IMR-90 (cell line): ENCODE measurements at regions not wholly inside any gene's neighbourhood (a gene's known extent, or its start where the extent isn't known, plus 50 kb on each side); places are given as distances from the start of the nearest gene placed in this dataset.
"Not testable (repeated sequence)": the region's sequence is repeated elsewhere in the genome, so short reads cannot be mapped to it uniquely, and the experiment has no call there.

Source experiments
- ATAC-seq: fragments of 200-7000 bp; cut with Tn5 transposase; 2 replicates; pipeline ENCODE4 v1.9.1; 2020; ENCODE audit warnings: low read depth, mild to moderate bottlenecking, moderate library complexity
- BruUV-seq: library from RNA; stranded (reverse); fragments of 400-500 nt; replicated peaks from 2 replicates; lab custom pipeline; 2021; lab: Mats Ljungman, UMichigan
- CTCF ChIA-PET: fragments of 300-600 bp; formaldehyde crosslinking; extraction: SDS; loops from one replicate; lab custom pipeline; 2021; ENCODE audit warnings: antibody characterized with exemption; lab: Yijun Ruan, JAX
- POLR2A ChIA-PET: fragments of 300-600 bp; sonication (Branson Sonifier 250); formaldehyde crosslinking; loops from one replicate; lab custom pipeline; 2022; ENCODE audit warnings: antibody characterized with exemption; ENCODE audit not compliant: unreplicated experiment; lab: Charles Lee
- DNase-seq: peaks from one replicate; pipeline ENCODE4 v3.0.0; 2013
- H2AFZ ChIP-seq: replicated peaks from 2 replicates; pipeline ENCODE3; 2013; ENCODE audit warnings: low read length, mild to moderate bottlenecking; ENCODE audit not compliant: poor library complexity
- H2AK5ac ChIP-seq: 2 replicates; pipeline ENCODE4 v1.6.1; 2013; ENCODE audit warnings: low read depth, low read length, inconsistent platforms
- H2AK9ac ChIP-seq: replicated peaks from 2 replicates; pipeline ENCODE3; 2013; ENCODE audit warnings: mild to moderate bottlenecking, low read depth, low read length, moderate library complexity; ENCODE audit not compliant: poor library complexity
- H2BK120ac ChIP-seq: 2 replicates; pipeline ENCODE4 v1.6.1; 2013; ENCODE audit warnings: low read depth, low read length, inconsistent platforms
- H2BK15ac ChIP-seq: 3 replicates; pipeline ENCODE4 v1.6.1; 2013; ENCODE audit warnings: low read depth, low read length, inconsistent platforms
- H2BK20ac ChIP-seq: 2 replicates; pipeline ENCODE4 v1.6.1; 2013; ENCODE audit warnings: low read depth, mild to moderate bottlenecking, inconsistent platforms, low read length, moderate library complexity
- H2BK5ac ChIP-seq: 2 replicates; pipeline ENCODE4 v1.6.1; 2013; ENCODE audit warnings: mild to moderate bottlenecking, low read depth, low read length, inconsistent platforms; ENCODE audit not compliant: poor library complexity, severe bottlenecking
- H3K14ac ChIP-seq: replicated peaks from 2 replicates; pipeline ENCODE4 v1.6.1; 2013; ENCODE audit warnings: low read depth, low read length, inconsistent platforms
- H3K18ac ChIP-seq: 2 replicates; pipeline ENCODE4 v1.6.1; 2013; ENCODE audit warnings: low read depth, low read length, control low read depth
- H3K23ac ChIP-seq: 2 replicates; pipeline ENCODE4 v1.6.1; 2013; ENCODE audit warnings: low read depth, low read length, inconsistent platforms
- H3K27ac ChIP-seq: 2 replicates; pipeline ENCODE4 v1.5.1; 2013; ENCODE audit warnings: mild to moderate bottlenecking, control low read depth, low read length; ENCODE audit not compliant: insufficient read depth
- H3K27me3 ChIP-seq: 2 replicates; pipeline ENCODE4 v1.6.1; 2013; ENCODE audit warnings: low read length; ENCODE audit not compliant: control insufficient read depth, insufficient read depth
- H3K36me3 ChIP-seq: 2 replicates; pipeline ENCODE4 v1.6.1; 2013; ENCODE audit warnings: low read length, mixed read lengths; ENCODE audit not compliant: control insufficient read depth, insufficient read depth
- H3K4ac ChIP-seq: 2 replicates; pipeline ENCODE4 v1.6.1; 2013; ENCODE audit warnings: low read depth, low read length, inconsistent platforms
- H3K4me1 ChIP-seq: 2 replicates; pipeline ENCODE4 v1.6.1; 2013; ENCODE audit warnings: low read length, mixed read lengths; ENCODE audit not compliant: control insufficient read depth, insufficient read depth
- H3K4me2 ChIP-seq: 2 replicates; pipeline ENCODE4 v1.6.1; 2013; ENCODE audit warnings: low read depth, mild to moderate bottlenecking, control low read depth, low read length, moderate library complexity
- H3K4me3 ChIP-seq: 2 replicates; pipeline ENCODE4 v1.5.1; 2013; ENCODE audit warnings: low read depth, mild to moderate bottlenecking, control low read depth, low read length, moderate library complexity; ENCODE audit not compliant: insufficient read depth
- H3K56ac ChIP-seq: 2 replicates; pipeline ENCODE4 v1.6.1; 2013; ENCODE audit warnings: low read length, inconsistent platforms; ENCODE audit not compliant: insufficient read depth; ENCODE audit errors: extremely low read depth
- H3K79me1 ChIP-seq, 2 experiments: 2 replicates each; pipeline ENCODE4 v1.6.1; 2013; ENCODE audit warnings: low read length in 2 of 2, inconsistent platforms in 1 of 2, low read depth in 1 of 2
- H3K9ac ChIP-seq: 2 replicates; pipeline ENCODE4 v1.6.1; 2013; ENCODE audit warnings: low read depth, low read length, control low read depth
- H3K9me1 ChIP-seq: 2 replicates; pipeline ENCODE4 v1.6.1; 2013; ENCODE audit warnings: low read length, inconsistent platforms; ENCODE audit not compliant: insufficient read depth
- H3K9me3 ChIP-seq: 2 replicates; pipeline ENCODE4 v1.6.1; 2013; ENCODE audit warnings: low read length; ENCODE audit not compliant: control insufficient read depth, insufficient read depth
- H4K20me1 ChIP-seq: 2 replicates; pipeline ENCODE4 v1.6.1; 2013; ENCODE audit warnings: low read length, inconsistent platforms; ENCODE audit not compliant: insufficient read depth
- H4K5ac ChIP-seq: 2 replicates; pipeline ENCODE4 v1.6.1; 2013; ENCODE audit warnings: mild to moderate bottlenecking, low read depth, low read length, control low read depth
- H4K8ac ChIP-seq, 2 experiments: 2 replicates each; pipeline ENCODE4 v1.6.1; 2013; ENCODE audit warnings: low read depth in 2 of 2, low read length in 2 of 2, control low read depth in 1 of 2, inconsistent platforms in 1 of 2
- H4K91ac ChIP-seq: 2 replicates; pipeline ENCODE4 v1.6.1; 2013; ENCODE audit warnings: low read depth, low read length, inconsistent platforms; ENCODE audit not compliant: insufficient read depth
- WGBS, 2 experiments: methylation state at CpG; one replicate each; pipeline versions ENCODE4 v1.1.5 to v1.1.7; 2013; ENCODE audit warnings: missing lambda C conversion rate in 2 of 2; ENCODE audit not compliant: insufficient read length in 1 of 2; ENCODE audit errors: extremely low coverage in 2 of 2; 5-methylcytosine and 5-hydroxymethylcytosine counted together
- dilution Hi-C: fragments of 300-500 bp; cut with HindIII; formaldehyde crosslinking; loops from one replicate; pipeline ENCODE4 v1.14.3; 2018; ENCODE audit warnings: low sequenced_read_pairs; ENCODE audit not compliant: unreplicated experiment
- in situ Hi-C: fragments of 300-500 bp; cut with MboI; formaldehyde crosslinking; loops from 3 replicates; pipeline ENCODE4 v1.14.3; 2019; ENCODE audit warnings: low sequenced_read_pairs, inconsistent platforms, mixed read lengths
- intact Hi-C: fragments of 100-400 bp; cut with micrococcal nuclease; formaldehyde crosslinking; loops from 2 replicates; pipeline ENCODE4 v1.10.0; 2022

GRCh38 chr3:22706922-22707321, 496.2 kb upstream of the UBE2E2 start:
- H3K79me1 ChIP-seq, ATAC-seq, H3K27ac ChIP-seq, intact Hi-C loops, H3K36me3 ChIP-seq, BruUV-seq, POLR2A ChIA-PET, H4K8ac ChIP-seq, H2BK5ac ChIP-seq, H2AK9ac ChIP-seq, H4K91ac ChIP-seq, H3K4me3 ChIP-seq, H3K4me1 ChIP-seq, H2BK15ac ChIP-seq, in situ Hi-C loops, H2BK20ac ChIP-seq, H3K27me3 ChIP-seq, H2BK120ac ChIP-seq, H3K4ac ChIP-seq, H3K4me2 ChIP-seq, DNase-seq, H4K5ac ChIP-seq, H3K9ac ChIP-seq, H2AFZ ChIP-seq, dilution Hi-C loops, CTCF ChIA-PET, H3K14ac ChIP-seq, H3K23ac ChIP-seq, H3K56ac ChIP-seq, H3K18ac ChIP-seq, H3K9me1 ChIP-seq, H2AK5ac ChIP-seq, H4K20me1 ChIP-seq: not testable (repeated sequence)
- WGBS, 2 experiments, result 70% methylated on average over 2 of the region's 10 CpGs; no CpG with 5 or more reads in 1 of the 2 experiments
- H3K9me3 ChIP-seq, result peaks cover 11% of the 10 kb centered on the region
